ENCODE measurements at regions not wholly inside any gene's neighbourhood (a gene's known extent, or its start where the extent isn't known, plus 50 kb on each side); places are given as distances from the start of the nearest gene placed in this dataset.

- DNase-seq = no peak
Measured at GRCh38 chr12:132423820-132424645, 65.9 kb upstream of the FBRSL1 start.

- no peak for DNase-seq
Measured at GRCh38 chr12:132423251-132423819, 66.6 kb upstream of the FBRSL1 start.

- no peak for DNase-seq
Measured at GRCh38 chr12:132422381-132423043, 67.4 kb upstream of the FBRSL1 start.

- DNase-seq = no peak
Measured at GRCh38 chr12:132422040-132422380, 67.9 kb upstream of the FBRSL1 start.

- DNase-seq = no peak
Measured at GRCh38 chr12:132419631-132420246, 70.2 kb upstream of the FBRSL1 start.

- no peak for DNase-seq
Measured at GRCh38 chr12:132418393-132418925, 71.5 kb upstream of the FBRSL1 start.

- no peak for DNase-seq
Measured at GRCh38 chr12:132417741-132418140, 72.2 kb upstream of the FBRSL1 start.

- DNase-seq = no peak
Measured at GRCh38 chr12:132416827-132417226, 73.1 kb upstream of the FBRSL1 start.

GRCh38 chr12:132416121-132416673 is 73.8 kb upstream of the FBRSL1 start:
- DNase-seq = no peak

GRCh38 chr12:132415327-132416120 is 74.4 kb upstream of the FBRSL1 start:
- no peak for DNase-seq

- DNase-seq = no peak
Measured at GRCh38 chr12:132414634-132415326, 75.2 kb upstream of the FBRSL1 start.

GRCh38 chr12:132413931-132414588 is 75.9 kb upstream of the FBRSL1 start:
- DNase-seq = no peak

GRCh38 chr12:132411457-132411856 is 78.5 kb upstream of the FBRSL1 start:
- no peak for DNase-seq

- DNase-seq = no peak
Measured at GRCh38 chr12:132410849-132411248, 79.1 kb upstream of the FBRSL1 start.

- no peak for DNase-seq
Measured at GRCh38 chr12:132410296-132410625, 79.7 kb upstream of the FBRSL1 start.

GRCh38 chr12:132409495-132410295 is 80.3 kb upstream of the FBRSL1 start:
- no peak for DNase-seq

- DNase-seq = no peak
Measured at GRCh38 chr12:132408626-132409494, 79.5 kb upstream of the GALNT9 start.

GRCh38 chr12:132407992-132408391 is 78.6 kb upstream of the GALNT9 start:
- DNase-seq = no peak

- DNase-seq = no peak
Measured at GRCh38 chr12:132407451-132407961, 78.1 kb upstream of the GALNT9 start.

Data from NCI-H1436 treated with DMSO at 0.1 percent for 48 hours (cell line).